K562 (cell line): ENCODE measurements at regions not wholly inside any gene's neighbourhood (a gene's known extent, or its start where the extent isn't known, plus 50 kb on each side); places are given as distances from the start of the nearest gene placed in this dataset.

ENCODE experiments used
- ATAC-seq: fragments of 200-7000 bp; cut with Tn5 transposase; 3 replicates; pipeline ENCODE4 v1.9.1; 2020; ENCODE audit warnings: moderate library complexity
- BruUV-seq: library from RNA; stranded (reverse); fragments of 400-500 nt; replicated peaks from 2 replicates; lab custom pipeline; 2021; lab: Mats Ljungman, UMichigan
- CTCF ChIA-PET: fragments of 300-600 bp; formaldehyde crosslinking; extraction: SDS; loops from one replicate; lab custom pipeline; 2021; ENCODE audit warnings: low intra/inter-chr PET ratio; lab: Yijun Ruan, JAX
- POLR2A ChIA-PET: fragments of 300-600, 350-650 bp; sonication (Branson Sonifier 250); formaldehyde crosslinking; extraction: SDS; loops from one replicate; lab custom pipeline; 2021; ENCODE audit warnings: antibody characterized with exemption, inconsistent platforms; lab: Yijun Ruan, JAX
- DNase-seq, 4 experiments: peaks; one replicate each; pipeline versions ENCODE4 v3.0.0 to v3.0.0-alpha.2; 2011 to 2018; ENCODE audit warnings: low spot score in 3 of 4, mixed read lengths in 3 of 4; ENCODE audit errors: extremely low read depth in 1 of 4
- FAIRE-seq: peaks from 2 replicates; lab custom pipeline; 2011; peaks lifted over from hg19 to GRCh38; lab: Jason Lieb, UNC
- H2AFZ ChIP-seq: 2 replicates; pipeline ENCODE4 v1.6.0; 2011; ENCODE audit warnings: low read depth, low read length, control low read depth, inconsistent platforms
- H3K27ac ChIP-seq: fragments of 200-600 bp; 3 replicates; pipeline ENCODE4 v1.8.0; 2011; ENCODE audit warnings: low read depth, mild to moderate bottlenecking, control low read depth, inconsistent platforms, low read length, moderate library complexity, mixed read lengths; ENCODE audit errors: extremely low read depth
- H3K27me3 ChIP-seq, 2 experiments: fragments of 300-600 bp in 1 of 2; 2 replicates in 1 of 2; 3 replicates in 1 of 2; pipeline versions ENCODE4 v1.6.0 to v1.8.0; 2011; ENCODE audit warnings: inconsistent platforms in 2 of 2, low read length in 2 of 2, mild to moderate bottlenecking in 1 of 2, mixed read lengths in 1 of 2, moderate library complexity in 1 of 2; ENCODE audit not compliant: control insufficient read depth in 2 of 2, insufficient read depth in 2 of 2
- H3K36me3 ChIP-seq: fragments of 300-600 bp; 3 replicates; pipeline ENCODE4 v1.8.0; 2011; ENCODE audit warnings: mild to moderate bottlenecking, low read length, inconsistent platforms; ENCODE audit not compliant: control insufficient read depth, insufficient read depth
- H3K4me1 ChIP-seq, 2 experiments: fragments of 200-600 bp in 1 of 2; replicated peaks in 1 of 2; 2 replicates in 1 of 2; 3 replicates in 1 of 2; pipeline versions ENCODE4 v1.5.1 to v1.8.0; 2011; ENCODE audit warnings: inconsistent platforms in 2 of 2, low read length in 2 of 2, mild to moderate bottlenecking in 1 of 2, mixed read lengths in 1 of 2, moderate library complexity in 1 of 2; ENCODE audit not compliant: control insufficient read depth in 2 of 2, insufficient read depth in 2 of 2
- H3K4me2 ChIP-seq: 2 replicates; pipeline ENCODE4 v1.6.1; 2011; ENCODE audit warnings: low read length, control low read depth, inconsistent platforms, mixed read lengths; ENCODE audit not compliant: insufficient read depth
- H3K4me3 ChIP-seq: fragments of 200-600 bp; sonication (generic), shearing (Covaris generic); 2 replicates; pipeline ENCODE4 v1.5.1; 2016; ENCODE audit warnings: control low read depth, inconsistent platforms
- H3K79me2 ChIP-seq: fragments of 200-600 bp; 3 replicates; pipeline ENCODE4 v1.8.0; 2011; ENCODE audit warnings: low read length, inconsistent platforms; ENCODE audit not compliant: control insufficient read depth, insufficient read depth
- H3K9ac ChIP-seq, 2 experiments: 2 replicates each; pipeline versions ENCODE4 v1.6.0 to v1.6.1; 2011; ENCODE audit warnings: low read depth in 2 of 2, low read length in 2 of 2, control low read depth in 1 of 2, inconsistent platforms in 1 of 2, mild to moderate bottlenecking in 1 of 2, mixed read lengths in 1 of 2; ENCODE audit not compliant: insufficient read depth in 1 of 2
- H3K9me1 ChIP-seq: one replicate; pipeline ENCODE4 v1.6.0; 2011; ENCODE audit warnings: inconsistent platforms, mild to moderate bottlenecking, low read length, moderate library complexity; ENCODE audit not compliant: control insufficient read depth, insufficient read depth
- H3K9me3 ChIP-seq: replicated peaks from 2 replicates; pipeline ENCODE4 v1.5.1; 2011; ENCODE audit warnings: low read depth, low read length, inconsistent platforms; ENCODE audit not compliant: control insufficient read depth, insufficient read depth
- H4K20me1 ChIP-seq: replicated peaks from 2 replicates; pipeline ENCODE4 v1.6.1; 2011; ENCODE audit warnings: low read length, inconsistent platforms, mixed read lengths; ENCODE audit not compliant: control insufficient read depth, insufficient read depth
- ATF1 ChIP-seq, 2 experiments: fragments of 450-650 bp in 1 of 2; IDR thresholded peaks; 2 replicates each; pipeline ENCODE4 v1.6.1; 2016; ENCODE audit warnings: missing compliant biosample characterization in 1 of 2, missing genetic modification characterization in 1 of 2
- BACH1 ChIP-seq: fragments of 200-800 bp; sonication (Bioruptor generic); IDR thresholded peaks from 2 replicates; pipeline ENCODE4 v1.6.1; 2016; ENCODE audit warnings: missing genetic modification characterization, missing compliant biosample characterization
- CTBP1 ChIP-seq: fragments of 450-650 bp; IDR thresholded peaks from 2 replicates; pipeline ENCODE4 v1.6.1; 2016; ENCODE audit warnings: borderline replicate concordance
- E2F3 ChIP-seq: fragments of 250-450 bp; sonication (Bioruptor Pico); IDR thresholded peaks from 2 replicates; pipeline ENCODE4 v1.4.0; 2020; ENCODE audit warnings: mild to moderate bottlenecking
- ILF3 ChIP-seq: fragments of 450-650 bp; IDR thresholded peaks from 2 replicates; pipeline ENCODE4 v1.6.1; 2018; ENCODE audit warnings: antibody characterized with exemption, mild to moderate bottlenecking, moderate library complexity, borderline replicate concordance
- MECOM ChIP-seq: fragments of 250-450 bp; sonication (Bioruptor Pico); IDR thresholded peaks from 2 replicates; pipeline ENCODE4 v1.8.0; 2022; ENCODE audit warnings: inconsistent platforms
- OTX1 ChIP-seq: fragments of 450-650 bp; formaldehyde crosslinking; IDR thresholded peaks from 2 replicates; pipeline ENCODE4 v1.4.0; 2022; ENCODE audit warnings: mild to moderate bottlenecking
- TAL1 ChIP-seq: fragments of 450-650 bp; IDR thresholded peaks from 2 replicates; pipeline ENCODE4 v1.6.1; 2016; ENCODE audit warnings: mild to moderate bottlenecking
- ZEB2 ChIP-seq: fragments of 450-650 bp; IDR thresholded peaks from 2 replicates; pipeline ENCODE4 v1.6.1; 2016
- ZNF121 ChIP-seq: sonication (generic); formaldehyde crosslinking; conservative IDR thresholded peaks from 2 replicates; pipeline ENCODE4 v1.8.0; 2022; ENCODE audit warnings: missing genetic modification reagents
- ZNF507 ChIP-seq: conservative IDR thresholded peaks from 2 replicates; pipeline ENCODE4 v1.6.1; 2017; ENCODE audit warnings: missing genetic modification characterization, missing compliant biosample characterization
- WGBS: fragments of 100-300 bp; shearing (Covaris generic); methylation state at CpG from one replicate; pipeline ENCODE4 v1.1.6; 2016; ENCODE audit warnings: low coverage, mixed read lengths; ENCODE audit not compliant: insufficient coverage; ENCODE audit errors: missing lambda C conversion rate; 5-methylcytosine and 5-hydroxymethylcytosine counted together
- in situ Hi-C: fragments of 300-500 bp; cut with MboI; formaldehyde crosslinking; loops from 4 replicates; pipeline ENCODE4 v1.15.0; 2018; ENCODE audit warnings: inconsistent platforms, mixed read lengths
- intact Hi-C: fragments of 100-400 bp; cut with micrococcal nuclease; formaldehyde crosslinking; loops from 2 replicates; pipeline ENCODE4 v1.14.2; 2022
- TF ChIP-seq, protein P1 (sequence below): fragments of 250-450 bp; sonication (Bioruptor Pico); IDR thresholded peaks from 2 replicates; pipeline ENCODE4 v1.8.0; 2021; ENCODE audit warnings: moderate library complexity, mild to moderate bottlenecking, inconsistent platforms
- TF ChIP-seq, protein P2 (sequence below), 2 experiments: fragments of 200-800 bp in 1 of 2; sonication (Bioruptor generic) in 1 of 2; sonication (generic) in 1 of 2; formaldehyde crosslinking in 1 of 2; IDR thresholded peaks in 1 of 2; conservative IDR thresholded peaks in 1 of 2; 2 replicates each; pipeline versions ENCODE4 v1.5.0 to v1.6.1; 2016 to 2020; ENCODE audit warnings: missing compliant biosample characterization in 1 of 2, missing genetic modification characterization in 1 of 2, missing genetic modification reagents in 1 of 2

- DNase-seq = no peak
- no peaks in the 10 kb centered on the region for H3K79me2 ChIP-seq
- no peak overlapping the region for H2AFZ ChIP-seq
- BruUV-seq = no TSS peak
- H3K27ac ChIP-seq = no peak overlapping the region
- ATAC-seq = no peak; the same call in 2 of the 3 replicates
- H3K4me2 ChIP-seq = no peak overlapping the region
- ChIA-PET POLR2A (no interaction called here), CTCF (no interaction called here)
- 1% methylated on average over 7 of the region's 7 CpGs for WGBS
- H3K36me3 ChIP-seq = no peaks in the 10 kb centered on the region
- no peaks in the 10 kb centered on the region for H3K9me3 ChIP-seq
- intact Hi-C loops = no loop called here
- peaks cover 0 to 10% of the 10 kb centered on the region in 2 experiments; a peak in 2 of 5 replicates for H3K27me3 ChIP-seq
- no peaks in the 10 kb centered on the region; the same call in 1 of the 2 replicates for H4K20me1 ChIP-seq
- H3K4me1 ChIP-seq = no peaks in the 10 kb centered on the region
- in situ Hi-C loops = no loop called here
- FAIRE-seq = no peak
- H3K9ac ChIP-seq = no peak overlapping the region
- H3K9me1 ChIP-seq = no peaks in the 10 kb centered on the region
- TF ChIP-seq, protein P1, sequence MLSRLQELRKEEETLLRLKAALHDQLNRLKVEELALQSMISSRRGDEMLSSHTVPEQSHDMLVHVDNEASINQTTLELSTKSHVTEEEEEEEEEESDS = no peak
- no peak for TF ChIP-seq BACH1 (tag)
- no peak for TF ChIP-seq OTX1 (CRISPR knock-in tag)
- no peak for TF ChIP-seq ZNF507 (tag)
- TF ChIP-seq ZEB2 = no peak
- no peak for TF ChIP-seq CTBP1
- TF ChIP-seq, protein P2, sequence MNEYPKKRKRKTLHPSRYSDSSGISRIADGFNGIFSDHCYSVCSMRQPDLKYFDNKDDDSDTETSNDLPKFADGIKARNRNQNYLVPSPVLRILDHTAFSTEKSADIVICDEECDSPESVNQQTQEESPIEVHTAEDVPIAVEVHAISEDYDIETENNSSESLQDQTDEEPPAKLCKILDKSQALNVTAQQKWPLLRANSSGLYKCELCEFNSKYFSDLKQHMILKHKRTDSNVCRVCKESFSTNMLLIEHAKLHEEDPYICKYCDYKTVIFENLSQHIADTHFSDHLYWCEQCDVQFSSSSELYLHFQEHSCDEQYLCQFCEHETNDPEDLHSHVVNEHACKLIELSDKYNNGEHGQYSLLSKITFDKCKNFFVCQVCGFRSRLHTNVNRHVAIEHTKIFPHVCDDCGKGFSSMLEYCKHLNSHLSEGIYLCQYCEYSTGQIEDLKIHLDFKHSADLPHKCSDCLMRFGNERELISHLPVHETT (CRISPR knock-in tag; conservative IDR thresholded peaks at IDR 0.05 in 1 of 2, IDR thresholded peaks at IDR 0.05 in 1 of 2) = no peak
- no peak for TF ChIP-seq E2F3
- no peak for TF ChIP-seq ATF1 (CRISPR knock-in tag; IDR thresholded peaks at IDR 0.05)
- TF ChIP-seq ATF1 (tag; IDR thresholded peaks at IDR 0.05) = no peak
- TF ChIP-seq TAL1 = no peak
- no peak for TF ChIP-seq ZNF121
- no peak for TF ChIP-seq MECOM (CRISPR knock-in tag)
- TF ChIP-seq ILF3 = no peak
- TF ChIP-seq, all 486 proteins: peak for 0
- H3K4me3 ChIP-seq = no peak overlapping the region
Observed at GRCh38 chr5:2075365-2075764, 192.6 kb upstream of the IRX4 start.
